HCT116 (cell line): ENCODE measurements at regions not wholly inside any gene's neighbourhood (a gene's known extent, or its start where the extent isn't known, plus 50 kb on each side); places are given as distances from the start of the nearest gene placed in this dataset.

Experiments used
- ATAC-seq: fragments of 200-7000 bp; cut with Tn5 transposase; 2 replicates; pipeline ENCODE4 v1.9.1; 2020; ENCODE audit warnings: mild to moderate bottlenecking, moderate library complexity
- BruUV-seq: library from RNA; stranded (reverse); fragments of 400-500 nt; replicated peaks from 2 replicates; lab custom pipeline; 2021; lab: Mats Ljungman, UMichigan
- CTCF ChIA-PET: fragments of 300-600 bp; sonication (Branson Sonifier 250); formaldehyde crosslinking; loops from one replicate; lab custom pipeline; 2021; ENCODE audit warnings: antibody characterized with exemption; lab: Charles Lee
- POLR2A ChIA-PET: fragments of 300-600, 350-600 bp; sonication (Branson Sonifier 250); formaldehyde crosslinking; loops from one replicate; lab custom pipeline; 2021; ENCODE audit warnings: antibody characterized with exemption; lab: Charles Lee
- RAD21 ChIA-PET, 2 experiments: fragments of 300-600 bp; sonication (Branson Sonifier 250); formaldehyde crosslinking; loops; one replicate each; lab custom pipeline; 2023; ENCODE audit warnings: low total read pairs in 2 of 2; ENCODE audit not compliant: uncharacterized antibody in 2 of 2, unreplicated experiment in 2 of 2, low non-redundant PET in 1 of 2; lab: Charles Lee
- DNase-seq: peaks from one replicate; pipeline ENCODE4 v3.0.0-alpha.2; 2010; ENCODE audit warnings: low read depth, low spot score
- H2AFZ ChIP-seq: fragments of 200-600 bp; shearing (Covaris generic), sonication (generic); 2 replicates; pipeline ENCODE4 v1.6.1; 2017; ENCODE audit warnings: low read depth, mixed run types, mixed read lengths, antibody characterized with exemption, low read length; ENCODE audit not compliant: poor library complexity, severe bottlenecking
- H3K27ac ChIP-seq: 2 replicates; pipeline ENCODE4 v1.5.1; 2012; ENCODE audit warnings: low read depth, low read length
- H3K27me3 ChIP-seq: fragments of 200-600 bp; sonication (generic); 2 replicates; pipeline ENCODE4 v1.6.1; 2016; ENCODE audit warnings: mixed run types, low read length, mixed read lengths; ENCODE audit not compliant: insufficient read depth
- H3K36me3 ChIP-seq, 2 experiments: fragments of 200-500 bp in 1 of 2; fragments of 200-600 bp in 1 of 2; sonication (Bioruptor generic) in 1 of 2; sonication (generic) in 1 of 2; 2 replicates each; pipeline versions ENCODE4 v1.5.1 to v1.6.1; 2014 to 2016; ENCODE audit warnings: low read length in 2 of 2, inconsistent platforms in 1 of 2, mixed read lengths in 1 of 2, mixed run types in 1 of 2; ENCODE audit not compliant: insufficient read depth in 2 of 2, control insufficient read depth in 1 of 2
- H3K4me1 ChIP-seq, 2 experiments: fragments of 200-600 bp in 1 of 2; sonication (generic) in 1 of 2; 2 replicates each; pipeline versions ENCODE4 v1.5.1 to v1.6.1; 2012 to 2017; ENCODE audit warnings: low read length in 2 of 2, inconsistent platforms in 1 of 2, mild to moderate bottlenecking in 1 of 2, mixed read lengths in 1 of 2, mixed run types in 1 of 2, moderate library complexity in 1 of 2; ENCODE audit not compliant: insufficient read depth in 2 of 2, control insufficient read depth in 1 of 2
- H3K4me2 ChIP-seq: fragments of 200-600 bp; sonication (generic); 2 replicates; pipeline ENCODE4 v1.6.1; 2017; ENCODE audit warnings: mixed run types, low read length, mixed read lengths
- H3K4me3 ChIP-seq, 2 experiments: fragments of 200-600 bp in 1 of 2; sonication (generic) in 1 of 2; replicated peaks in 1 of 2; 2 replicates each; pipeline ENCODE4 v1.5.1; 2011 to 2016; ENCODE audit warnings: low read length in 2 of 2, control low read depth in 1 of 2, low read depth in 1 of 2, mild to moderate bottlenecking in 1 of 2, mixed read lengths in 1 of 2, mixed run types in 1 of 2
- H3K79me2 ChIP-seq: fragments of 200-600 bp; sonication (generic); 2 replicates; pipeline ENCODE4 v1.6.1; 2017; ENCODE audit warnings: mild to moderate bottlenecking, mixed run types, low read length, moderate library complexity, mixed read lengths; ENCODE audit not compliant: insufficient read depth
- H3K9ac ChIP-seq: fragments of 200-600 bp; sonication (generic); 2 replicates; pipeline ENCODE4 v1.6.1; 2016; ENCODE audit warnings: low read length, mixed read lengths
- H3K9me2 ChIP-seq: fragments of 200-600 bp; sonication (generic), shearing (Covaris generic); 2 replicates; pipeline ENCODE4 v1.6.1; 2017; ENCODE audit warnings: mixed run types, mild to moderate bottlenecking, moderate library complexity; ENCODE audit not compliant: insufficient read depth
- H3K9me3 ChIP-seq, 2 experiments: fragments of 200-500 bp in 1 of 2; fragments of 200-600 bp in 1 of 2; sonication (Bioruptor generic) in 1 of 2; sonication (generic) in 1 of 2; 2 replicates each; pipeline ENCODE4 v1.6.1; 2014 to 2017; ENCODE audit warnings: low read length in 2 of 2, mixed read lengths in 2 of 2, inconsistent platforms in 1 of 2, low read depth in 1 of 2, mild to moderate bottlenecking in 1 of 2, mixed run types in 1 of 2, moderate library complexity in 1 of 2; ENCODE audit not compliant: control insufficient read depth in 1 of 2, insufficient read depth in 1 of 2
- H4K20me1 ChIP-seq: fragments of 200-600 bp; sonication (generic), shearing (Covaris generic); 2 replicates; pipeline ENCODE4 v1.6.1; 2017; ENCODE audit warnings: mixed run types, mild to moderate bottlenecking, moderate library complexity; ENCODE audit not compliant: insufficient read depth
- CBX3 ChIP-seq: IDR thresholded peaks from 2 replicates; pipeline ENCODE4 v1.6.1; 2012; ENCODE audit warnings: low read depth
- CTCF ChIP-seq, 3 experiments: fragments of 200-600 bp in 1 of 3; sonication (generic) in 1 of 3; IDR thresholded peaks in 2 of 3; conservative IDR thresholded peaks in 1 of 3; 2 replicates each; pipeline ENCODE4 v1.5.1; 2012 to 2017; ENCODE audit warnings: low read depth in 2 of 3, low read length in 2 of 3, antibody characterized with exemption in 1 of 3, borderline replicate concordance in 1 of 3, control low read depth in 1 of 3, mild to moderate bottlenecking in 1 of 3, mixed read lengths in 1 of 3, mixed run types in 1 of 3, moderate library complexity in 1 of 3; ENCODE audit not compliant: insufficient read depth in 1 of 3
- EGR1 ChIP-seq: IDR thresholded peaks from 2 replicates; pipeline ENCODE4 v1.6.1; 2012; ENCODE audit warnings: low read depth
- FOSL1 ChIP-seq: IDR thresholded peaks from 2 replicates; pipeline ENCODE4 v1.6.1; 2012; ENCODE audit warnings: low read depth
- JUND ChIP-seq: IDR thresholded peaks from 2 replicates; pipeline ENCODE4 v1.6.1; 2012
- MAX ChIP-seq: IDR thresholded peaks from 2 replicates; pipeline ENCODE4 v1.6.1; 2012
- RAD21 ChIP-seq: IDR thresholded peaks from 2 replicates; pipeline ENCODE4 v1.6.1; 2012; ENCODE audit warnings: low read depth, mild to moderate bottlenecking
- SIN3A ChIP-seq: IDR thresholded peaks from 2 replicates; pipeline ENCODE4 v1.6.1; 2012; ENCODE audit warnings: low read depth
- ZFX ChIP-seq: fragments of 450-650 bp; IDR thresholded peaks from 2 replicates; pipeline ENCODE4 v1.6.1; 2017
- ZNF274 ChIP-seq: fragments of 200-500 bp; sonication (Bioruptor generic); IDR thresholded peaks from 2 replicates; pipeline ENCODE4 v1.6.1; 2014; ENCODE audit warnings: mild to moderate bottlenecking, low read depth, low read length, inconsistent platforms
- intact Hi-C: fragments of 100-400 bp; cut with micrococcal nuclease; formaldehyde crosslinking; loops from 2 replicates; pipeline ENCODE4 v1.10.0; 2022
- TF ChIP-seq, protein P1 (sequence below): IDR thresholded peaks from 2 replicates; pipeline ENCODE4 v1.6.1; 2011; ENCODE audit warnings: mild to moderate bottlenecking, low read length, moderate library complexity; ENCODE audit not compliant: insufficient replicate concordance; ENCODE audit errors: extremely low read depth
- TF ChIP-seq, protein P2 (sequence below): IDR thresholded peaks from 2 replicates; pipeline ENCODE4 v1.6.1; 2012; ENCODE audit warnings: low read depth
- TF ChIP-seq, protein P3 (sequence below): IDR thresholded peaks from 2 replicates; pipeline ENCODE4 v1.6.1; 2012

DNA sequence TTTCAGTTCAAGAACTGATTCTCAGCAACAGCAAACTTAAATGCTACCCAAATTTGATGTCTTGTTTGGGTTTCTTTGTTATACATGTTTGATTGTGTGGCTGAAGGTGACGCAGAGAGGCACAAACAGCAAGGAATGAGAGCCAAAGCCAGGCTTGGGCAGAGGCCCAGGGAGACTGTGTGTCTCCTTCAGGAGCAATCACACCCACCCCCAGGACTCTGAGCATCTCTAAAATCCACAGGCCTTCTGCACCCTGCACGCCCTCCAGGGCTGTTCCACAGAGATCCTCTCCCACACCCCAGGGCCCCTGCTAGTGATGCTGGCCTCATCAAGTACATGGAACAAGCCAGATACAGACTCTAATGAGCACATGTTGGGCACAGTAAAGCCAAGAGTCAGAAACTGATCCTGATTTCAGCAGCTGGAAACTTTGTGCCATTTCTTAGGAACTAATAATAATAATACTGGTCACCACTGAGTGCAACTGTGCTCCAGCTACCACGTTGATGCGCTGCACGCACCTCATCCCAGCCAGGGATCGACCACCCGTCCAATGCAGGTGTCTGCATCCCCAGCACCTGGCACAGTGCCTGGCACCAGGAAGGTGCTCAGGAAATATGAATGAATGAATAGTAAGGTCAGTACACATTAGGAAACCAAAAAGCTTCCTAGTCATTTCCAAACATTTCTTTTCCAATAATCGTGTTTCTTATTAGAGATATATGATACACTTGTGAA, 54.6 kb upstream of the TCF7 start (continued):
- TF ChIP-seq, protein P1, sequence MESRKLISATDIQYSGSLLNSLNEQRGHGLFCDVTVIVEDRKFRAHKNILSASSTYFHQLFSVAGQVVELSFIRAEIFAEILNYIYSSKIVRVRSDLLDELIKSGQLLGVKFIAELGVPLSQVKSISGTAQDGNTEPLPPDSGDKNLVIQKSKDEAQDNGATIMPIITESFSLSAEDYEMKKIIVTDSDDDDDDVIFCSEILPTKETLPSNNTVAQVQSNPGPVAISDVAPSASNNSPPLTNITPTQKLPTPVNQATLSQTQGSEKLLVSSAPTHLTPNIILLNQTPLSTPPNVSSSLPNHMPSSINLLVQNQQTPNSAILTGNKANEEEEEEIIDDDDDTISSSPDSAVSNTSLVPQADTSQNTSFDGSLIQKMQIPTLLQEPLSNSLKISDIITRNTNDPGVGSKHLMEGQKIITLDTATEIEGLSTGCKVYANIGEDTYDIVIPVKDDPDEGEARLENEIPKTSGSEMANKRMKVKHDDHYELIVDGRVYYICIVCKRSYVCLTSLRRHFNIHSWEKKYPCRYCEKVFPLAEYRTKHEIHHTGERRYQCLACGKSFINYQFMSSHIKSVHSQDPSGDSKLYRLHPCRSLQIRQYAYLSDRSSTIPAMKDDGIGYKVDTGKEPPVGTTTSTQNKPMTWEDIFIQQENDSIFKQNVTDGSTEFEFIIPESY, result no peak
- TF ChIP-seq, all 23 proteins: peak for 0

DNA sequence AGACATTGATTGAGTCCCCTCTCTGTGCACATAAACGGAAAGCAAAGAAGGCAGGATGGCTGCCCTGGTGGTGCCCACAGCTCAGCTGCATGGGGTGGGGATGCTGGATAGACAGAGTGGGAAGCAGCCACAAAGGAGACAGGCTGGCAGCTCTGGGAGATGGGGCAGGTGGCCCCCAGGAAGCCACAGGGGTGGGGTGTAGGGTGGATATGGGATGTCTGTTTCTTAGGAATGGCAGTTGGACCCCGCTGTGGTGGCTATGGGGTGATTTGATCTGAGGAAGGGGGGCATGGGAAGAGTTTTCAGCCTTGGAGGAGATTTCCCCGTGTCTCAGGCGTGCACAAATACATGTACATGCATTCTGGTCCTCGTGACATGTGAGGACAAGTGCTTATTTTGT, 50.2 kb upstream of the VDAC1 start:
- intact Hi-C loops, result no loop called here
- no TSS peak for BruUV-seq

More for the DNA sequence above, 50.2 kb upstream of the VDAC1 start:
- Histone ChIP-seq H2AFZ (no peak overlapping the region), H3K9me3 (no peaks in the 10 kb centered on the region), H4K20me1 (no peaks in the 10 kb centered on the region), H3K9me2 (no peaks in the 10 kb centered on the region), H3K27me3 (no peaks in the 10 kb centered on the region), H3K36me3 (no peaks in the 10 kb centered on the region)
- ATAC-seq, result no peak
- TF ChIP-seq, protein P2, sequence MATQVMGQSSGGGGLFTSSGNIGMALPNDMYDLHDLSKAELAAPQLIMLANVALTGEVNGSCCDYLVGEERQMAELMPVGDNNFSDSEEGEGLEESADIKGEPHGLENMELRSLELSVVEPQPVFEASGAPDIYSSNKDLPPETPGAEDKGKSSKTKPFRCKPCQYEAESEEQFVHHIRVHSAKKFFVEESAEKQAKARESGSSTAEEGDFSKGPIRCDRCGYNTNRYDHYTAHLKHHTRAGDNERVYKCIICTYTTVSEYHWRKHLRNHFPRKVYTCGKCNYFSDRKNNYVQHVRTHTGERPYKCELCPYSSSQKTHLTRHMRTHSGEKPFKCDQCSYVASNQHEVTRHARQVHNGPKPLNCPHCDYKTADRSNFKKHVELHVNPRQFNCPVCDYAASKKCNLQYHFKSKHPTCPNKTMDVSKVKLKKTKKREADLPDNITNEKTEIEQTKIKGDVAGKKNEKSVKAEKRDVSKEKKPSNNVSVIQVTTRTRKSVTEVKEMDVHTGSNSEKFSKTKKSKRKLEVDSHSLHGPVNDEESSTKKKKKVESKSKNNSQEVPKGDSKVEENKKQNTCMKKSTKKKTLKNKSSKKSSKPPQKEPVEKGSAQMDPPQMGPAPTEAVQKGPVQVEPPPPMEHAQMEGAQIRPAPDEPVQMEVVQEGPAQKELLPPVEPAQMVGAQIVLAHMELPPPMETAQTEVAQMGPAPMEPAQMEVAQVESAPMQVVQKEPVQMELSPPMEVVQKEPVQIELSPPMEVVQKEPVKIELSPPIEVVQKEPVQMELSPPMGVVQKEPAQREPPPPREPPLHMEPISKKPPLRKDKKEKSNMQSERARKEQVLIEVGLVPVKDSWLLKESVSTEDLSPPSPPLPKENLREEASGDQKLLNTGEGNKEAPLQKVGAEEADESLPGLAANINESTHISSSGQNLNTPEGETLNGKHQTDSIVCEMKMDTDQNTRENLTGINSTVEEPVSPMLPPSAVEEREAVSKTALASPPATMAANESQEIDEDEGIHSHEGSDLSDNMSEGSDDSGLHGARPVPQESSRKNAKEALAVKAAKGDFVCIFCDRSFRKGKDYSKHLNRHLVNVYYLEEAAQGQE, result no peak
- no peak for TF ChIP-seq EGR1
- TF ChIP-seq ZFX, result no peak
- no peak for TF ChIP-seq CTCF (IDR thresholded peaks at IDR 0.05 in 2 of 3, conservative IDR thresholded peaks at IDR 0.05 in 1 of 3; ENCODE audit: borderline replicate concordance in 1 of 3, insufficient read depth in 1 of 3, low read depth in 2 of 3, low read length in 2 of 3)
- TF ChIP-seq, protein P3, sequence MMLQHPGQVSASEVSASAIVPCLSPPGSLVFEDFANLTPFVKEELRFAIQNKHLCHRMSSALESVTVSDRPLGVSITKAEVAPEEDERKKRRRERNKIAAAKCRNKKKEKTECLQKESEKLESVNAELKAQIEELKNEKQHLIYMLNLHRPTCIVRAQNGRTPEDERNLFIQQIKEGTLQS, result no peak
- no peak for TF ChIP-seq FOSL1
- no peak for TF ChIP-seq CBX3
- no peak for TF ChIP-seq ZNF274
- no peak for TF ChIP-seq MAX
- no peak for TF ChIP-seq SIN3A
- TF ChIP-seq RAD21, result no peak
- no peak for TF ChIP-seq JUND
- TF ChIP-seq, all 23 proteins: peak for 0
- Histone ChIP-seq H3K27ac (no peak overlapping the region), H3K4me3 (no peak overlapping the region), H3K4me1 (peaks cover 21 to 35% of the 10 kb centered on the region in 2 experiments), H3K79me2 (no peaks in the 10 kb centered on the region), H3K4me2 (no peak overlapping the region; the same call in 1 of the 2 replicates), H3K9ac (no peak overlapping the region)
- RAD21 ChIA-PET, result no interaction called here
- CTCF ChIA-PET, result interaction anchor here (0.5 to 0.8 kb wide), 2 partner anchors 16 to 29 kb away, joined by 3 to 4 read pairs; no protein-coding TSS in a partner anchor
- DNase-seq, result no peak
- POLR2A ChIA-PET, result no interaction called here
